Right forelimb (tissue), 1 donor: ENCODE measurements at regions not wholly inside any gene's neighbourhood (a gene's known extent, or its start where the extent isn't known, plus 50 kb on each side); places are given as distances from the start of the nearest gene placed in this dataset.
"Not testable (repeated sequence)": the region's sequence is repeated elsewhere in the genome, so short reads cannot be mapped to it uniquely, and the experiment has no call there.

Experiments used
- DNase-seq: peaks from one replicate; pipeline ENCODE4 v3.0.0-alpha.2; 2018

DNA sequence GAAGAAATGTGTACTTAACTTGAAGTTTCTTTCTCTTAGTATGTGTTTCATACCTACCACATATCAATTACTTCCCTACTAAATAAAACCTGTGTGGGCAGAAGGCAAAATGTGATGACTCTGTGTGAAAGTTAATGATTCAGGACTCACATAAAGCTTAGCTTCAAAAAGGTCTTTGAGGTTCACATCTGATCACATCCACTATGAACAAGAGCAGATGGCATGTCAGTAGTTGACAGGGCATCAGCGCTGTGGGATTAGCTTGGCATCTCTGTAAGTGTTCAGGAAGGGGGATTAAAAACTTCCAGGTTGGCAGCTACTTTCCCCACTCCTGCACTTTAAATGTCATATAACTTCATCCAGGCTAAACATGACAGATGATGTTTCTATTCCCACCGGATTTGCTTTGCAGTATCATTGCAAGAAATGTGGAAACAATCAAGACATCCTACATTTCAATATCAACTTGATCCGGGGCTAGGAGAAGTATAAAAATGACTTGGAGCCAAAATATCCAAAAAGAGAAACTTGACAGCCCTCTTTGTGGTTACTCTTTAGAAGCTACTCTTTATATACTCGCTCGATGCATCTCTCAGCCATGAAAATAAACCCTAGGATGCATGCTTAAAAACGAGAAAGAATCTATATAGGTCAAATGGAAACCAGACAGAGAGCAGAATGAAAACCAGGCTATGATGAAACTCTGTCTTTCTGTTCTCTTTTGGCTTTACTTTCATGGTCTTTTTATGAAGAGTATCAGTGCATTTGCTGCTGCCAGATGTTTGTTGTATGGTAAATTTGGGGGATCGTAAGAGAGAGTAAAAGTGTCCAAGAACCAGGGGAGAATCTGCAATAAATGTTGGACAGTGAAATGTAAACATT is 273.1 kb upstream of the ALCAM start:
- no peak for DNase-seq

DNA sequence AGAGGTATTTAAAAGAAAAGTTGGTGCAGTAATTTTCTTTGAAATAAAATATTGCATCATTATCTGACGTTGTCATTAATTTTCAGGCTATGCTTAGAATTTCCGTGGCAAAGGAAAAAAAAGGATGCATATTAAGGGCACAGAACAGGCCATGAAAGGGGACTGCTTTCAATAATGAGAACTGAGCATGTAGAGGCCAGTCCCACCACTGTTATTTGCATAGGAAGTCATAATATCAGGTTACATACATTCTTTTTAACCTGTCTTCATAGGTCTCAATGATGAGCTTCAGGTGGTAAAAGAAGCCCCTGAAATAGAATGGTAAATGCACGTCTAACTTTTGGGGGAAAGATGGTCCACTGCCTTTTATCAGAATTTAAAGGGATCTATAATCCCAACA is 272.1 kb upstream of the ALCAM start:
- DNase-seq: no peak

DNA sequence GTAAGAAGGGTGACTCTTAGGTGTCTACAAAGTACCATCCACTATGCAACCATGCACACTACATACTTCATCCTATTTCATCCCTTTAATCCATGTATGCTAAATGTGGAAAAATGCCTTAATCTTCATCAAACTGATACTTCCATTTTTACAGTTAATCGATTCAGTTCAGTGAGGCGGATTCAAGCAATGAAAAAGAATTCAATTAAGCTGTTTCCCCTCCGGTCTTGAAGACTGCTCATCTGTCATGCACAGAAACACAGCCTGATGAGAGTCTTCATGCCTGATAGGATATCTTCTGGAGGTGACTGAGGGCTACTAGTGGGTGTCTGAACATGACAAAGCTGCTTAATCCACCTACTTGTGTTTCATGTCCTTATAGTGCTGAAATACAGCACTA is 270.6 kb upstream of the ALCAM start:
- no peak for DNase-seq

DNA sequence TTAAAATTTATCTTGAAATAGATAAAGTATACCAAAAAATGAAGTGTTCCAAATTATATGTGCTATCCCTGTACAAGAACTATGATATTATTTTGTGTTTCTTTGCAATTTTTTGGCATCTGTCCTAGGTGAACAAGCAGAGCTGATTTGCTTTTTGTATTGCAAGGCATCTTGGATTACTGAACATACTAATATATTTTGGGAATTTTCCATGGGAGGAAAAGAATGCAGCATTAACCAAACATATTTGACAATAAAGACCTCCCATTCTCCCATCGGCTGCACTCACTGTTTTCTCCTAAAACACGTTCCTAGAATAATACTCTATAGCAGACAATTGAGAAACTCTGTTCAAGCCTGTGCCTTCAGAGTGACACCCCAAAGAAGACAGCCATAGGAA is 265.1 kb upstream of the ALCAM start:
- no peak for DNase-seq

DNA sequence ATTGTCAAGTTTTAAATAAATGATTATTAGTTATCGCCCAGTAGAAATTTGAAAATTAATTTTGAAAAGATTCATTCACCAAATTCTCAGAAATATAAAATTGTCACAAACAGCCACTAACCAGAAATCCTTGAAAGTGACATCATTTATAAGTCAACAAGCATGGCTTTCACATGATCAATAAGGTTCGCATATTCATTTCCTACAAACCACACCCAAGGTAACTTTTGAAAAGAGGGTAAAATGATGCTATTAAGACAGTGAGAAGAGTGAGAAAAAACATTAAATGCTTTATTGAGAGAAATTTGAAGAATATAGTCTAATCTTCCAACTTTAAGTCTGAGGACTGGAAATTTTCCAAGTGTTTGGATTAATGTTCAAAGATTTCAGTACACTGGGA is 263.6 kb upstream of the ALCAM start:
- no peak for DNase-seq

DNA sequence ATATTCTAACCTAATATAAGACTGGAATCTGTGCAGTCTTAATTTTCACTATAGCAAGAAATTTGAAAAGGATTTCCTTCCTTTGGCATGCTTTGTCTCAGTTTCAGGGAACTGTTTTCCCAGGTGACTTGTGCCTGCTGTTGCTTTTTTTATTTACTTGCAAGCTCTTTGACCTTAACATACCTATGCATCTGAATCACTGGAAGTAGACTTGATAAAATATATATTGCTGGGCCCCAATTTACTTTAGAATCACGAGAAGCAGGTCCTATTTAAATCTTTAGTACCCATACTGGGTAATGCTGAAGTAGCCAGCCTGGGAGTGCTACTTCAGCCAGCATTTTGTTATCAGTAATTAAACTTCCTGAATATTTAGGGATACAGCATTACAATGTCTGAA is 257.9 kb upstream of the ALCAM start:
- no peak for DNase-seq

DNA sequence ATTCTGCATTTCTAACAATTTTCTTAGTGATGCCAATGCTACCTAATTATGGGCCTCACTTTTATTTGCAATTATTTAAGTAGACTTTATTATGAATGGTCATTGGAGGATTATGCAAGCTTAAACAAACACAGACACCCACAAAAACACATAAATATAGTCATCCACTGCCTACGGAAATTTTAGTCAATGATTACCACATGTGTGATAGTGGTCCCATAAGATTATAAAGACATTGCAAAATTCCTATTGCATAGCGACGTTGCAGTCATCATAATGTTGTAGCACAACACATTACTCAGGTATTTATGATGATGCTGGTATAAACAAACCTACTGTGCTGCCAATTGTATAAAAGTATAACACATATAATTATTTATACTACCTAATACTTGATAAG is 247.8 kb upstream of the ALCAM start:
- DNase-seq: no peak

DNA sequence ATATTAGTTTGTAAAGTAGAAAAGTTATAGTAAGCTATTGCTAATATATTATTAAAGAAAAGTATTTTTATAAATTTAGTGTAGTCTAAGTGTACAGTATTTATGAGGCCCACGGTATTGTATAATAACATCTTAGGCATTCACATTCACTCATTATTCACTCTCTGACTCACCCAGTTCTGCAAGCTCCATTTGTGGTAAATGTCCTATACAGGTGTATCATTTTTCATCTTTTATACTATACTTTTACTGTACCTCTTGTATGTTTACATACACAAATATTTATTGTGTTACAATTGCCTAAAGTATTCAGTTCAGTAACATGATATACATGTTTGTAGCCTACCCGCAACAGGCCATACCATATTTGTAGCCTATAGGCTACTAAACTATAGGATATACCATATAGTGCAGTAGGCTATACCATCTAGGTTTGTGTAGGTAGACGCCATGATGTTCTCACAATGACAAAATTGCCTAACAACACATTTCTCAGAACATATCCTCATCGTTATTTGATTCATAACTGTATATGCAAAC is 246.8 kb upstream of the ALCAM start:
- DNase-seq: no peak

DNA sequence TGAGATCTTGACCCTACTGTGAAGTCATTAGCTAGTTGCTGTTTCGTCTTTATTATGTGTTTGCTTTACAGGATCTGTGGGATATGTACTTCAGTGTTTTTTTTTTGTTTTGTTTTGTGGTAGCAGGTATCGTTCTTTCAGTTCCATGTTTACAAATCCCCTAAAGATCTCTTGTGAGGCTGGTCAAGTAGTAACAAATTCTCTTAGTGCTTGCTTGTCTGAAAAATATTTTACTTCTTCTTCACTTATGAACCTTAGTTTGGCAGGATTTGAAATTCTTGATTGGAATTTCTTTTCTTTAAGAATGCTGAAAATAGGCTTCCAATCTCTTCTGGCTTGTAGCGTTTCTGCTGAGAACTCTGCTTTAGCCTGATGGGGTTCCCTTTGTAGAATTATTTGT is 235.8 kb upstream of the ALCAM start:
- DNase-seq: no peak

DNA sequence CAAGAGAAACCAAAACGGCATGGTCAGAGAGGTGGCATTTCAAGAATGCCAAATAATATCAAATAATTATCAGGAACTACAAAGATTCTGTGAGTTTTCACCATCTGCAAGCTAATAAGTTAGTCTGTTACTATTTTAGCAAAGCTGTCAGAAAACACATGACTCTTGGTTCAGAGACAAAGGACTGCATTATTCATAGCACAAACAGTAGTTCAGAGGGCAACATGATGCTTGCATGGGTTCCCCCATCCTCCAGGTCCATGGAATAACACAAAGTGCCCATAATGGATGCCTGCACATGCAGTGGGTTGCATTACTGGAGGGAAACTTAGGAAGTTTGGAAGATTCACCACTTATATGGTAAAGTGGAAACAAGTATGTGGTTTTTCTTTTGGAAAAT is 228.8 kb upstream of the ALCAM start:
- no peak for DNase-seq

DNA sequence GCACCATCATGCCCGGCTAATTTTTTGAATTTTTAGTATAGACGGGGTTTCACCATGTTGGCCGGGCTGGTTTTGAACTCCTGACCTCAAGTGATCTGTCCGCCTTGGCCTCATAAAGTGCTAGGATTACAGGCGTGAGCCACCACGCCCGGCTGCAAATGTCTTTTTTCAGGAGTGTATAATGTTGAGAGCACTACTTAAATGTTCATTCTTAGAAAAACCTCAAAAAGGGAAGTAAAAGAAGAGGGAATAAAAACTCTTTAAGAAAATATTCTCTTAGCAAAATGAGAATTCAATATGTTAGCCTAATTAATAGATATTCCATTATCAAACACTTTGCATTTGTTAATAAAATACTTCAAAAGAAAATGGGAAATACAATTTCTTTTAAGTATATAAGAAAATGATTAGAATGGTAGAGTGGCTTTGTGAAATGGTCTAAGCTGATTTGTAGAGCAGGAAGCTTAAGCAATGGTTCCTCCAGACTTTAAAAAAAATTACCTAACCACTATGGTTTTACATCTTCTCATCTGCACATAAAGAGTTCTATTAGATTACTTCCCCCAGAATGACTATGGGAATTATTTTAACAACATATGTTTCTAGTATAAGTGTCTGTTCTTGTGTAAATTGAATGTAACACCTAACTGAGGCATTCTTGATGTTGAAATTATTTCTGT is 226.7 kb upstream of the ALCAM start:
- DNase-seq: no peak

DNA sequence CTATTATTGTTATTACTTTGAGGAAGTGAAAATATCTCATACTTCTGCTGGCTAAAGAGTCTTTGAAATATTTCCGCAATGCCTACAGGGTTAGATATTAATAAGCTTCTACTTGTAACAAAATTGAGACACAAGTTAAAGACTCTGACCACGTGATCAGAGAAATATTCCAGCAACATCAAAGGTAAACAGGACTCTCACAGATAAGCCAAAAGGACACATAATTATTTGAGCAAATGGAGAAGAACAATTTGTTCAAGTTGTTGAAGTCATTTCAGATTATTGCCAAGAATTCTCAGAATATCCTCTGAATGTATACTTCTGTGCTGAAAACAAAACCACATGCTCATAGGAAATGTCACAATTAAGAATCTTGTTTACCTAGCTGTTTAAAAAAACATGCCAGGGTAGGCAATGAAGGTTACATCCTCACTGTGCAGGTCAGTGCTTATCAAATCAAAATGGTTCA is 225.8 kb upstream of the ALCAM start:
- DNase-seq: no peak

DNA sequence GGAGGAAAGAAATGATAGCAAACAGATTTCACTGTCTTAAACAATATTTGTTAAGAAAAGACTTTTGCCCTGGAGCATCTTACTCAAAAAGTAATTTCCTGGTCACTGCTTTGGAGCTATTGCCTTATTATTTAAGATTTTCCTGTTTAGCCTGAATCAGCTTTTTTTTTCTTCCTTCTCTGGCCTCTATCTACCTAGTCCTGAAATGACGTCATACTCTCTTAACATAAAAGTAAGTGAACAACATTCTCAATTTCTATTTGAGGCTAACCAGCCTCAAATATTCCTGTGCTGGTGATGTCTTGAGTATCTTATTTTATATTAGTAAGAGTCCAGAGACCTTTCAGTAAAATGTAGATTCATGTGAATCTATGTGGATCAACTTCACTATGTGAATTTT is 221.9 kb upstream of the ALCAM start:
- no peak for DNase-seq

DNA sequence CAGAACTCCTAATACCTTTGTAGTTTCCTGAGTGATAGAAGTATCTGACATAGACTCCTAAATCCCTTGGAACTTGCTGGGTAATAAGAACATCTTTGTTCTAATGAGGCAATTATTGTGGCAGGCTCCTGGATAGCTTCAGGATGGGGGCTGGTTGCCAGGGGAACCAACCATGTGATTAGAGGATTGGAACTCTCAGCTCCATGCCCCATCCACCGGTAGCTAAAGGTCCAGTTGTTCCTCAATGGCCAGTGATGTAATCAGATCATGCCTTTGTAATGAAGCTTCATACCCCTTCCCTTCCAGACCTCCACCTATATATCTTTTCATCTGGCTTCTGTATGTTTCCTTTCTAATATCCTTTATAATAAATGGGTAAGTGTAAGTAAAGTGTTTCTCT is 221.2 kb upstream of the ALCAM start:
- no peak for DNase-seq

DNA sequence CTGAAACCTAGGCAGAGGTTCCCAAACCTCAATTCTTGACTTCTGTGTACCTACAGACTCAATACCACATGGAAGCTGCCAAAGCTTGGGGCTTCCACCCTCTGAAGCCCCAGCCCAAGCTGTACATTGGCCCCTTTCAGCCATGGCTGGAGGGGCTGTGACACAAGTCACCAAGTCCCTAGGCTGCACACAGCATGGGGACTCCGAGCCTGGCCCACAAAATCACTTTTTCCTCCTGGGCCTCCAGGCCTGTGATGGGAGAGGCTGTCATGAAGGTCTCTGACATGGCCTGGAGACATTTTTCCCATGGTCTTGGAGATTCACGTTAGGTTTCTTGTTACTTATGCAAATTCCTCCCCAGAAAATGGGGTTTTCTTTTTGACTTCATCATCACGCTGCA is 217.5 kb upstream of the ALCAM start:
- DNase-seq: not testable (repeated sequence)

DNA sequence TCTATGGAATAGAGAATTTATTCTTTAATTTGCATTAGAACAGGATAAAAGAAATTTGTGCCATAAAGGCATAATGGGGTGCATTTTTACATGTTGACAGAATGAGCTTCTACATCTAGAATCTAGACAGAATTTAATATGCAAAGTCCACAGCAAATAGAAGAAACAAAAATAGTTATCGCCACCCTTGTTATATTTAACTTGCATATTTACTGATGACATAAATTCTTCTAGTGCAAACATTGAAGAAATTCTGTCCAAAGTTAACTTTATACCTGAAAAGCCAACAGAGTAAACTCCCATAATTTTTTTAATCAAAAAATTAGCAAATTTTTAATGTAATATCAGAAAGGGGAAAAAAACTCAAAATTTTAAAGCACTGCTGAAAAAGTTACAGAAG is 213.7 kb upstream of the ALCAM start:
- DNase-seq: no peak

DNA sequence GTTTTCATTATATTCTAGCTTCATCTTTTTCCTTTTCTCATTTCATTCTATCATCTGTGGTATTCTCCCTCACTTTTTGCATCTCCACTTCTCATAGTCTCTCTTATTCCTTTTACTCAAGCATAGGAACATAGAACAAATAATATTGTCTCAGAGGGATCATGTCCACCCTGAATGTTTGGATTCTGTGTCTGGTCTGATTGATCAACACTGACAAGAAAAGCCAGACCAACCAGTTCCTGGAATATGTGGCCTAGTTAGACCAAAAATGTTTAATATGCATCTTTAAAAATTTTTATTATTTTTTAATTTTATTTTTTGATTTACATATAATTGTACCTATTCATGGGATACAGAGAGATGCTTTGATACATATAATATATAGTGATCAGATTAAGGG is 212.0 kb upstream of the ALCAM start:
- DNase-seq: no peak

DNA sequence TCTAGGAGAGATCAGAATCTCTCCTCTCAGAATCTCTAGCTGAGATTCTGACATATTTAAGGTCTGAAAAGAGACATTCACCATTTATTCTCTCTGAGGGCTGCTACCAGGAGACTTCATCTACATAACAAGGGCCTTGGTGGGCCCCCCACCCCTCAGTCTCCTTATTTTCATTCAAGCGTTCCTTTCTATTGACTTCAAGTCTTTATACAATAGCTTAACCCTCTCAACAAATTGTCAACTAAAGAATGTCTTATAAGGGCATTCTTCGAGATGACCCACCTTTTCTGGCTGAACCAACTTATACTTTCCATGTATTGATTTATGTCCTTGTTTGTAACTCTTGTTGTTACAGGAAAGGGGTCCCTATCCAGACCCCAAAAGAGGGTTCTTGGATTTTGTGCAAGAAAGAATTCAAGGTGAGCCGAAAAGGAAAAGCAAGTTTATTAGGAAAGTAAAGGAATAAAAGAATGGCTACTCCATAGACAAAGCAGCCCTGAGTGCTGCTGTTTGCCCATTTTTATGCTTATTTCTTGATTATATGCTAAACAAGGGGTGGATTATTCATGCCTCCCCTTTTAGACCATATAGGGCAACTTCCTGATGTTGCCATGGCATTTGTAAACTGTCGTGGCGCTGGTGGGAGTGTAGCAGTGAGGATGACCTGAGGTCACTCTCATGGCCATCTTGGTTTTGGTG is 209.5 kb upstream of the ALCAM start:
- DNase-seq: no peak

DNA sequence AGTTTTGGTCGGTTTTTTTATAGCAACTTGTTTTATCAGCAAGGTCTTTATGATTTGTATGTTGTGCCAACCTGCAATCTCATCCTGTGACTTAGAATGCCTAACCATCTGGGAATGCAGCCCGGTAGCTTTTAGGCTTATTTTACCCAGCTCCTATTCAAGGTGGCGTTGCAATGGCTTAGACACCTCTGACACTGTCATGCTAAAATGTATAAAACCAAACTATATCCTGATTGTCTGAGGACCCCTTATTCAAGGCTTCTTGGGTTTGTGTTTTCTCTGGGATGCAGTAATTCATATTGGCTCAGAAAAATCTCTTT is 209.0 kb upstream of the ALCAM start:
- DNase-seq: no peak

DNA sequence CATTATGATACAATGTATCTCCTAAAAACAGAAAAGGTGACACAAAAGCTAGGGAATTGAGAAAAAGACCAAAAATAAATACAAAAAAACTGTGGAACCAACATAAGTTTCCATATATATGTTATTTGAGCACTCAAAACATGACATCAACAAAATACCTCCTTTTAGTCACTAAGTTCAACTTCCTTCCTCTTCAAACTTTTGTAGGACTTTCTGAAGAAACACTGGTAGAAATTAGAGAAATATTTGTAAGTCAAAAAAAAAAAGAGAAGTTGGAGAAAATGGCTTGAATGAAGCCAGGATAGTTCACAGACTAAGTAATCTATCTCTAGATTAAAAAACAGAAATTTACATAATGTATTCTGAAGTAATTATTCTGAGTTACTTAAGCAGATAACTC is 208.4 kb upstream of the ALCAM start:
- DNase-seq: no peak

DNA sequence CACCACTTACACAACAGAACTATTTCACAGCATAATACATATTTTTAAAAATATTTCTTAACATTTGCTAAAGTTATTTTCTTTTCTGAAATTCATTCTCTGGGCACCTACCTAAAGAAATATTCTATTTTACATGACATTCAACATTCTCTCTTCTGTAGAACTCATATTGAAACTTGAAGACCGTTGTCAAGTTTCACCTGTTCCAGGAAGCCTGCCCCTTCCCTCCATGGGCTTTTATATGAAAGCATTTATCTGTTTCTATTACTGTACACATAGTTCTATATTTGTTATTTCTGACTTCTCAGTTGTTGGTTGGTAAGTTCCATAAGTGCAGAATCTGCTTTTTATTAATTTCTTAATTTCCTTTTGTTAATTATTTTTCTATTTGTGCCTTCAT is 204.3 kb upstream of the ALCAM start:
- DNase-seq: no peak

DNA sequence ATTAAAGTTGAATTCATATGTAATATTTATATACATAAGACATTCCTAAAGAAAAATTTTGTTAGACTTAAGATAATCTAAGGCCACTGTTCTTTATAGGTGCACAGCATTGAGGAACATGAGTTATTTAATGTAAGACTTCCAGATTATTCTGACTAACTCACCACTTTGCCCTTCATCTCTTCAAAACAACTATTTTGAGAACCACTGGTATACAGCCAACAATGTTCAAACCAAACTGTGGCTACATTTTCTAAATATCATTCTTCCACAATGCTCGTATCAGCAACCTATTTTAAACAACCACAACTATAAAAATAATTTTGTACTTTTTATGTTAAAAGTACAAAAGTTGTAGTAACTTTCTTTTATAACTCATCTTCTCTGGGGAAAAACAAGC is 199.8 kb upstream of the ALCAM start:
- DNase-seq: no peak

DNA sequence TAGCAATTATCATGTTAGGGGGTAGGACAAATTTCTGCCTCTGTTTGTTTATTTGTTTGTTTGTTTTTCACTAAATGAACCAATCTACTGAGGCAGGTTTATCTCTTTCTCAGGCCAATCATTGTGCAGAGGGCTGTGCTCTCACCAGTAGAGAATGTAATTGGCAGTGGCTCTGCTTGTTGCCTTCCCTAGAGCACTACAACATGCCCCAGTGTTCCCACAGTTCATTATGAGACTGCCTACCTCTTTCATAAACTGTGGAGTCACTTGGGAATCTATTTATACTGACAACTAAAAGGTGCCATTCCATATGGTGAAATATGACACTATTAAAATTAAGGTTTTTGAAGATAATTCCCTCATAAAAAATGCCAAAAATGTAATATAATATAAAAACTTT is 196.3 kb upstream of the ALCAM start:
- no peak for DNase-seq
